Suprapubic skin (tissue), 4 donors: ENCODE measurements at regions not wholly inside any gene's neighbourhood (a gene's known extent, or its start where the extent isn't known, plus 50 kb on each side); places are given as distances from the start of the nearest gene placed in this dataset.

Source experiments
- DNase-seq, 2 donors: peaks; one replicate each; pipeline ENCODE4 v3.0.0-alpha.2; 2019; ENCODE audit warnings: low spot score in 2 of 2
- H3K27ac ChIP-seq: fragments of 200-600 bp; sonication (generic); one replicate; pipeline ENCODE4 v1.5.1; 2019
- H3K27me3 ChIP-seq: fragments of 200-600 bp; sonication (generic); one replicate; pipeline ENCODE4 v1.5.1; 2019
- H3K36me3 ChIP-seq: fragments of 200-600 bp; sonication (generic); one replicate; pipeline ENCODE4 v1.5.1; 2019
- H3K4me1 ChIP-seq: fragments of 200-600 bp; sonication (generic); one replicate; pipeline ENCODE4 v1.5.1; 2019
- H3K4me3 ChIP-seq: fragments of 200-600 bp; sonication (generic); one replicate; pipeline ENCODE4 v1.5.1; 2019; ENCODE audit warnings: mild to moderate bottlenecking
- H3K9me3 ChIP-seq: fragments of 200-600 bp; sonication (generic); one replicate; pipeline ENCODE4 v1.5.1; 2019
- CTCF ChIP-seq, 2 donors: fragments of 200-600 bp in 1 of 2; fragments of 450-650 bp in 1 of 2; sonication (generic) in 1 of 2; IDR thresholded peaks; one replicate each; pipeline ENCODE4 v1.5.1; 2016 to 2019; ENCODE audit warnings: antibody characterized with exemption in 2 of 2, mild to moderate bottlenecking in 1 of 2, moderate library complexity in 1 of 2
- EP300 ChIP-seq: sonication (generic); formaldehyde crosslinking; IDR thresholded peaks from one replicate; pipeline ENCODE4 v1.6.1; 2017; ENCODE audit warnings: antibody characterized with exemption
- POLR2A ChIP-seq, 2 donors: fragments of 450-650 bp; IDR thresholded peaks; one replicate each; pipeline ENCODE4 v1.6.1; 2017; ENCODE audit warnings: antibody characterized with exemption in 2 of 2, mild to moderate bottlenecking in 2 of 2, moderate library complexity in 2 of 2
- POLR2AphosphoS5 ChIP-seq, 3 donors: sonication (generic); formaldehyde crosslinking; IDR thresholded peaks; one replicate each; pipeline ENCODE4 v1.6.1; 2017; ENCODE audit warnings: antibody characterized with exemption in 3 of 3
- WGBS: methylation state at CpG from one replicate; pipeline ENCODE4 v1.1.5; 2018; 5-methylcytosine and 5-hydroxymethylcytosine counted together

DNA sequence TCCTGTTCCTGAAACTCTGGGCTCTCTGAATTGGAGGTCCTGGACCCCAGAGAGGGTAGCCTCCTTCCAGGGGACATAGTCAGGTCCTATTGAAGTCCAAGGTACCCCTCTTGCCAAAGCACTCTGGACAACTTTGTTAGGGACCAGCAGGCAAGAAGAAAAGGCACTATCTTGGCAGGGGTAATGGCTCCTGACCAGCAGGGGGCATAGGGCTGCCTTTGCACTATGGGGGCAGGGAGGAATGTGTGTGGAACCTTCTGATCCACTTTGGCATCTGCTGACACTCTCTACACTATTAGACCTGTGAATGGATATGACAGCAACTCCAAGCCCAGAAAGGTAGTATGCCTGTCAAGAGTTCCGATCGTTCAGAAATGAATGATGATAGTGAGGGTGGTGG lies 179.0 kb upstream of the CD180 start:
- Histone ChIP-seq H3K9me3 (no peaks in the 10 kb centered on the region), H3K36me3 (no peaks in the 10 kb centered on the region), H3K4me1 (peaks cover 3% of the 10 kb centered on the region), H3K27ac (no peak overlapping the region), H3K27me3 (no peaks in the 10 kb centered on the region), H3K4me3 (no peak overlapping the region)
- TF ChIP-seq EP300, result no peak
- no peak for TF ChIP-seq POLR2AphosphoS5 (IDR thresholded peaks at IDR 0.05)
- TF ChIP-seq POLR2A (IDR thresholded peaks at IDR 0.05), result no peak
- no peak for TF ChIP-seq CTCF (IDR thresholded peaks at IDR 0.05)
- WGBS, result 98% methylated on average over 2 of the region's 2 CpGs
- no peak for DNase-seq

- DNase-seq, result no peak
- Histone ChIP-seq H3K36me3 (no peaks in the 10 kb centered on the region), H3K9me3 (no peaks in the 10 kb centered on the region), H3K27me3 (no peaks in the 10 kb centered on the region), H3K4me1 (peaks cover 3% of the 10 kb centered on the region), H3K27ac (no peak overlapping the region), H3K4me3 (no peak overlapping the region)
- 48% methylated on average over 2 of the region's 2 CpGs for WGBS
- TF ChIP-seq POLR2AphosphoS5 (IDR thresholded peaks at IDR 0.05), result no peak
- no peak for TF ChIP-seq CTCF (IDR thresholded peaks at IDR 0.05)
- TF ChIP-seq EP300, result no peak
- TF ChIP-seq POLR2A (IDR thresholded peaks at IDR 0.05), result no peak
Observed at GRCh38 chr5:67374378-67374777, 177.8 kb upstream of the CD180 start.

- H3K4me1 ChIP-seq, result peaks cover 3% of the 10 kb centered on the region
- no peaks in the 10 kb centered on the region for H3K27me3 ChIP-seq
- no peak overlapping the region for H3K27ac ChIP-seq
- TF ChIP-seq CTCF (IDR thresholded peaks at IDR 0.05), result no peak
- TF ChIP-seq EP300, result no peak
- no peak for TF ChIP-seq POLR2AphosphoS5 (IDR thresholded peaks at IDR 0.05)
- no peak for TF ChIP-seq POLR2A (IDR thresholded peaks at IDR 0.05)
- no peaks in the 10 kb centered on the region for H3K36me3 ChIP-seq
- 77% methylated on average over 1 of the region's 1 CpG for WGBS
- no peak overlapping the region for H3K4me3 ChIP-seq
- H3K9me3 ChIP-seq, result no peaks in the 10 kb centered on the region
- DNase-seq, result no peak
Observed at GRCh38 chr5:67373518-67373917, 176.9 kb upstream of the CD180 start.

DNA sequence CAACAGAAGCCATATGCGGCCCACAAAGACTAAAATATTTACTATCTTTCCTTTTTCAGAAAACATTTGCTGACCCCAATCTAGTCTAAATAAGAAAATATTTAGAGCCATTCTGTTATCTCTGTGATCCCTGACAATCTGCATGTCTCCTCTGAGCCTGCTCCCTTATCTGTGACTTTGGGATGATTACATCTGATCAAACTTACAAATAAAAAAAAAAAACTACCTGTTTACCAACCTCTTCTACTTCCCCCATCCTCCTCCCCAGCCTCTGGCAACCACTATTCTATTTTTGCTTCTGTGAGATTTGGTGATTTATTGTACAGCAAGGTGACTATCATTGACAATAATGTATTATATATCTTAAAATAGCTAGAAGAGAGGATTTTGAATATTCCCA lies 176.3 kb upstream of the CD180 start:
- Histone ChIP-seq H3K27me3 (no peaks in the 10 kb centered on the region), H3K27ac (no peak overlapping the region), H3K9me3 (no peaks in the 10 kb centered on the region), H3K4me3 (no peak overlapping the region), H3K36me3 (no peaks in the 10 kb centered on the region), H3K4me1 (peaks cover 3% of the 10 kb centered on the region)
- no peak for DNase-seq
- WGBS, result 84% methylated on average over 1 of the region's 1 CpG
- TF ChIP-seq POLR2AphosphoS5 (IDR thresholded peaks at IDR 0.05), result no peak
- TF ChIP-seq POLR2A (IDR thresholded peaks at IDR 0.05), result no peak
- no peak for TF ChIP-seq EP300
- TF ChIP-seq CTCF (IDR thresholded peaks at IDR 0.05), result no peak

DNA sequence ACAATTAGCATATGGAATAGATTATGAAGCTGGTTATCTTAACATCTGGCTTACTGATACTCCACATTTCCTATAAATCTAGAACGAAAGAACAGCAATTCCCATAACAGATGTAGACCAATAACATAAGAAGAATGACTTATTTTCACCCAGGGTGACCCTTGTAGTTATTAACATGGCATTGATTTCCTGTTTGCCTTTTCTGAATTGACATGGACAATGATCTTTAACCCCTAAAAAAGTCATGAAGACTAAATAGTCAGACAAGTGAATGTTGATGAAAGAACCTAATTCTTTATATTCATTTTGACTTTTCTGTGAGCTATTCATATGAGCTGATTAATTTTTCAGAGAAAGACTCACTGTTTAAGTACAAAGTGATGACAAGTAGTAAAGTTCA lies 175.3 kb upstream of the CD180 start:
- Histone ChIP-seq H3K27me3 (no peaks in the 10 kb centered on the region), H3K27ac (no peak overlapping the region), H3K4me3 (no peak overlapping the region), H3K9me3 (no peaks in the 10 kb centered on the region), H3K4me1 (no peaks in the 10 kb centered on the region), H3K36me3 (no peaks in the 10 kb centered on the region)
- TF ChIP-seq EP300, result no peak
- TF ChIP-seq CTCF (IDR thresholded peaks at IDR 0.05), result no peak
- no peak for TF ChIP-seq POLR2AphosphoS5 (IDR thresholded peaks at IDR 0.05)
- TF ChIP-seq POLR2A (IDR thresholded peaks at IDR 0.05), result no peak
- whole genome bisulfite sequencing, result 67% methylated on average over 1 of the region's 1 CpG
- DNase-seq, result no peak
